LoVo (cell line): ENCODE measurements at regions not wholly inside any gene's neighbourhood (a gene's known extent, or its start where the extent isn't known, plus 50 kb on each side); places are given as distances from the start of the nearest gene placed in this dataset.

Source experiments
- DNase-seq: peaks from one replicate; pipeline ENCODE4 v3.0.0-alpha.2; 2016; ENCODE audit warnings: low spot score

GRCh38 chr1:87165177-87165576 lies 163.5 kb upstream of the LMO4 start:
- DNase-seq, result no peak

DNA sequence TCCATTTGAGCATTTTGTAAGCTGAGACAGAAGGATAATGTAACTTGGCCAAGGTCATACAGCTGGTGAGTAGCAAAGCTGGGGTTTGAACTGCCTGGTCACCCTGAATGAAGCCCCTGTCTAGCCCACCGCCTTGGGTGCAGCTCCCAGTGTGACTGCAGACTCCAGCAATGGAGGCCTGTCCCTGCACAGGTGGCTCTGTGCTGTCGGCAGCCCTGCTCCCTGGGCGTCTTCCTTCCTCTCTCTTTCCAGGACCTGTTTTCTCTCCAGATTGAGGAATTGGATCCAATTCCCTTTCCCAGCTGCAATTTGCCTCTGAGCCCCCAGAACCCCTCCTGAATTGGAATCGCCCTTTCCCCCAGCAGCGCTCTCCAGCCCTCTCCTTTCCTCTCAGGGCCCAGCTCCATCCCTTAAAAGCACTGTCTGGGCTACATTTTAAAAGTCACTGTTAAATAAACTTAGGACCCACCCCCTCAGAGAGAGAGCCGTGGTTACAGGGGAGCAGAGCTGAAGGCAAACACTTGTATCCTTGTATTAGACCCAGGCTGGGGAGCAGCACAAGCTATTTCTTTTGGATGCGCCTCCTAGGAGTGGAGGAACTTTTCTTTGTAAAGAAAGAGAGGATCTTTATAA lies 161.4 kb upstream of the LMO4 start:
- no peak for DNase-seq

DNA sequence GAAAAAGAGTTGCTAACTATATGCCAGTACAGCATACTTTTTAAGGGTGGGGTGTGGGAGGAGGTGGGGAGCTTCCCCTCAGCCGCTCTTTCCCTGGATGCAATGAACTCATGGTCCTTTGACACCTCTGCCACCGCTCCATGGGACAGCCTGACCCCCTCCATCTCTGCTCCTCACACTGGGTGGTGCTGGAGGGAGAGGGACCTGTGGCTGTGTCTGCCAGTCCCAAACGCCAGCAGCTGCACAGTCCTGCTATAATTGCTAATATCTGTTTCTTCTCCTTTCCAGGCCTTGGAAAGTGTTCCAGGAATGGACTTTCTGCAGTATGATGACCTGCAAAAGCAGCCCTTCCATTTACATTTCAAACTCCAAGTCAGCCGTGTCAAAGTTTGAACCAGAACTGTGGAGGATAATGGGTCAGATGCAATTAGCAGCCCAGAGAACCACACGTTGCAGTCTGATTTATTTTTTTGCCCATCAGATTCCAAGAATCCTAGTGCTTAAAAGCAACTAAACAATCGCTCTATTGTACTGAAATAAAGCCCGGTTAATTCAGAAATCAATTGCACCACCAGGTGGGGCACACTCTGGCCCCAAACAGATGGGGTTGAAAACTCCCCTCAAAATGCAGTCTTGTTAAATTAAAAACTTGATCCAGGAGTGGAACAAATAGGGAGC lies 160.7 kb upstream of the LMO4 start:
- DNase-seq, result no peak

- no peak for DNase-seq
These were observed 159.3 kb upstream of the LMO4 start for GRCh38 chr1:87169263-87169910.

GRCh38 chr1:87170157-87170556 lies 158.5 kb upstream of the LMO4 start:
- no peak for DNase-seq

GRCh38 chr1:87170931-87171598 lies 157.6 kb upstream of the LMO4 start:
- DNase-seq, result no peak

- no peak for DNase-seq
These were observed 155.4 kb upstream of the LMO4 start for GRCh38 chr1:87173231-87173630.

DNA sequence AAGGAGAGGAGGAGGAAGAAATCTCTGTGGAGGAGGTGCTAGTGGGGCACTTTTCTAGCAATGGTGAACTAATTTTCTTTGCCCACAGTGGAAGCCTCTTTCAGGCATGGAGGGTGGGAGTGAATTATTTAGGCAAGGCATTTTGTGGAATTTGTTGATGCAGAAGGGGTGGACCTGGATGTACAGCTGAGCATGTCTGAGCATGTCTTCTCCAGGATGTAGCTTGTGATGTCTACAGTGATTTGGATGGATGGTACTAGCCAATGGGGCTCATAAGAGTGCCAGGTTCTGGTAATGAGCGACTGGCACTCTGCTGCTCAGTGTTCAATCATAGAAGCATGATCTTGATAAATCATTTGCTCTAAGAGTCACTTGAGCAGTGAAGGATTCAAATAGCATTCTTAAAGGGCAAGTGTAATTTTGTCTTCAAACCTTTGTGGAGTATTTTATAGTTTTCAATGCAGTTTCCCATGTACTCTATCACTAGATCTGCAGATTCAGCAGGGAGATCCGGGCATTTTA lies 153.9 kb upstream of the LMO4 start:
- DNase-seq, result no peak

DNA sequence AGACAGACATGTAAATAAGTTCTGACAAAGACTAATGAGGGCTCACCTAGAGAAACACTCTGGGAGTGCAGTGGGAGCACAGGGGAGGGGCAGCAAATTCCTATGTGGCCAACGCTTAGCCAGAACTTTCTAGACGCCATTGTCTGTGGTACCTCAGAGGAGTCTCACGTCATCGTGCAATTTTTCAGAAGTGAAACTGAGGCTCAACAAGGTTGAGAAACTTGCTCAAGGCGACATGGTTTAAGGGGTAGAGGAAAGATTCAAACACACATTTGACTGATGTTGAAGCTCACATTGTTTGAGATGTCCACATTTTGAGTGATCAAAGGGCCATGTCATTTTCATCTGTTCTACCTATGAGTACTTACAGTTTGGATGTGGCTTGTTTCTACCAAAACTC lies 152.6 kb upstream of the LMO4 start:
- DNase-seq, result no peak

- no peak for DNase-seq
These were observed 152.2 kb upstream of the LMO4 start for GRCh38 chr1:87176514-87176913.

DNA sequence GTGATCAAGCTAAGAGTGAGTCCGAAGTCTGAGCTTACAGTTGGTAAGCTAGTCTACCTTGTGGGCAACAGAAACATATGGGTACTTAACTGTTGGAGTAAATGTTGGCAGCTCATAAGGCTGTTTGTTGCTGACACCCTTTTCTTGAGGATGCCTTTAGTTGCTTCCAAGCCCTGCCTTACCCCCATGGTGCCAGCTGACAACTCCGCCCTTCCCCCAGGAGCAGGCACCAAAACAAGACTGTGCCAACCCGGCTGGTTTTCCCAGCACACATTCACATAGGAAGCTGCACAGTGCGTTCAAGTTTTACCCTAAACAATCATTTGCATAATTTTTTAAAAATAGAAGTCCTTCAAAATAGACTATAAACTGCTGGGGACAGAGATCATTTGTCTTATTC lies 150.2 kb upstream of the LMO4 start:
- no peak for DNase-seq

DNA sequence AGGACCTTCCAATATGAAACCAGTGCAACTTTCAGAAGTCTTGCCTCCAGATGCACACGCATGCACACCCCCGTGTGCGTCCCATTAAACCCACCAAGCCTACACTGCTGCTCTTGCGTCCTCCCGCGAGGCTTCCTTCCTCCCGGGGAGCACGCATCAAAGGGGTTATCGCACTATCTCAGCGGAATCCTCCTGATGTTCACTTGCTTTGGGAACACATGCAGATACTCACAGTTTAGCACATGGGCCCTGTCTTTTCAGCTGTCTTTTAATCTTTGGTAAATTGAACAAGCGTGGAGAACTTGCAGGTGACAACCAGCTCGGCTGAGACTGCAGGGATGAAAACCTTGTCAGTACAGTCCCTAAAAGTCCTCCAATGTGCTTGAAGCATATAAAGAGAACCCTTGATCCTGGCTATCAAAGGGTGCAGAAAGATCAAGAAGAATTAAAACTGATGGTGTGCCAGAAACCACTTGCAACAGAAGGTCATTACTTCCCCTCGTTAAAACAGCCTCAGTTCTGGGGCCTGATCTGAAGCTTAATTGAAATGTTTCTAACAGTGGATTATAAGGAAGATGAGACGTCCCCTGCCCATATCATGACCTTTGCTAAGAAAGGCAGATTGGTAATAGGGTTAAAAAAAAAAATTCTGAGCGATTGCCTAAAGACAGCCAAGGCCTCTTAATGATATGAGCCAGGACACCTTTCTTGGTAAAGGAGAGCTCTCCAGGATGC lies 149.4 kb upstream of the LMO4 start:
- DNase-seq, result no peak

- DNase-seq, result no peak
These were observed 148.7 kb upstream of the LMO4 start for GRCh38 chr1:87179851-87180519.

DNA sequence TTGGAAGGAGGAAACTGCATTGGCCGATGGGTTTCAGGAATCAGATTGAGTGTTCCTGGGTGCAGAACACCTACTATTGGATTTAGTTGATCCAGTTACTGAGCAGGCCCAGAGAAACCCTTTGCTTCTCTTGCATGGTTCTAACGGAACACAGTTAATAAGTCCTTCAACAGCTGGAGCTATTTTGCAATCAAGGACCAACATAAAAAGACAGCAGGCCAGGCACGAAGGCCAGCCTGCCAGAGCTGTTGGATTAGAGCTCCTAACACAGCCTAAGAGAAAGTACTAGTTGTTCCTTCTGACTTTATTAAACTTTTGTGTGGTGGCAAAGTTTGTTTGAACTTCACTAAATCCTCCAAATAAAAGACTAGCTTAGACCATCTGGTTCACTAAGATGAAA lies 148.0 kb upstream of the LMO4 start:
- no peak for DNase-seq

GRCh38 chr1:87182611-87183010 lies 146.1 kb upstream of the LMO4 start:
- DNase-seq, result no peak

GRCh38 chr1:87185077-87185476 lies 143.6 kb upstream of the LMO4 start:
- no peak for DNase-seq

GRCh38 chr1:87186346-87186745 lies 142.3 kb upstream of the LMO4 start:
- no peak for DNase-seq

DNA sequence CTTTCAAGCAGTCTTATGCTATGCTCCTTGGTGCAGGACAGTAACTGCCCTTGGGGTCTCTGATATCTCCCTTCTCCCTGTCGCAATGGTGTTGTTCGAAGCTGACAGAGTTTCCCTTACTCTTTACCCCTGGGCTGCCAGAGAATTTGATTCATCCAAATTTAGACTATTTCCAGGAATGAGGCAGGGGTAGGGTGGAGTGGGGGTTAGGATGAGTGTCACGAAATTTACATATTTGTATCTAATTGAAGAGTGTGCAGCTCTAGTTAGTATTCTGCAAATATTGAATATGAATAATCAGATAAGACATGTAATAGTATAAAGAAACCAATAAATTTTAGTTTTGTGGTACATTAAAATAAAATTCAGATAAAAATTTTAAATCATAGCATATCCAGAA lies 140.0 kb upstream of the LMO4 start:
- no peak for DNase-seq

DNA sequence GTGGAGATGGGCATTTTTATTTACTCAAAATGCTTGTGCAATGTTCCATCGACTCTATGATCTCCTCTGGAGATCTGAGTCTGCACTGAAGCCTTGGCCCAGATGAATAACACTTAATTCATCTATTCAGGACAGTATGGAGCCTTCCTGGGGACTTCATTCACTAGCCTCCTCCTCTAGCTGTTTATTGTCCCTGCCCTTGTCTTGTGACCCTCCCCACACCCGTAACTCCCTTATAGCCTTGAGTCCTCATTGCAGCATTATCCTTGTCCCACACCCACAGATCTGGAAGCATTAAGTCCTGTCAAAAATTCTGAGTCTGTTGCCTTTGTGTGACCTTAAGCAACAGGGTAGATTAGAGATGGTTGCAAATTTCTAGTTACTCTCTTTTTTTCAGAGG lies 138.3 kb upstream of the LMO4 start:
- DNase-seq, result no peak

GRCh38 chr1:87191646-87192045 lies 137.0 kb upstream of the LMO4 start:
- DNase-seq, result no peak

- DNase-seq, result no peak
These were observed 134.4 kb upstream of the LMO4 start for GRCh38 chr1:87194271-87194774.
